NCI-H2227 treated with DMSO at 0.1 percent for 48 hours (cell line): ENCODE measurements at regions not wholly inside any gene's neighbourhood (a gene's known extent, or its start where the extent isn't known, plus 50 kb on each side); places are given as distances from the start of the nearest gene placed in this dataset.

Experiments used
- DNase-seq: peaks from one replicate; lab custom pipeline; 2025; lab: John Stamatoyannopoulos, UW

GRCh38 chr7:130897515-130898419, 163.8 kb upstream of the KLF14 start:
- no peak for DNase-seq

GRCh38 chr7:130899071-130899560, 165.1 kb upstream of the KLF14 start:
- DNase-seq = no peak

GRCh38 chr7:130899638-130900401, 165.8 kb upstream of the KLF14 start:
- no peak for DNase-seq

DNA sequence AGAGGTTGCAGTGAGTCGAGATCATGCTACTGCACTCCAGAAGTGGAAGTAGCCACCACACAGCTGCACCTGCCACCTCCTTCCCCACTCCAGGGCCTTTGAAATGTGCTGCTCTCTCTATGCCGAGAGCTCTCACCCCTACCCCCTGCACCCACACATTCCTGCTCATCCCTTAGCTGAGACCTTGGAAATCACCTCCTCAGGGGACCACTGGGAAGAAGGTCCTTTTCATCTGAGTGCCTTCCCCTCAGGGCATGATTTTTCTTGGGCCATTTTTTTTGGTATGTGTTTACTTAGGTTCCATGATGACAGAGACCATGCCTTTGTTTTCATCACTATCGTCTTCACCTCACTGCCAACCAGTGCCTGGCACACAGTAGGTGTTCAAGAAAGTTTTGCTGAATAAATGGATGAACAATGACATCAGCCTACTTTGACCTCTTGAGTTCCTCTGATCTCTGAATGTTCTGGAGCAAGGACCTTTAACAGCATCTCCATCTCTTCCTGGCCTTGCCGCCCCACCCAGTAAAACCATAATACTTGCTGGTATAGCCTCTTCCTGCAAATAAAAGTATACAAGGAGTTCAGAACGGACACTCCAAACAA, 166.6 kb upstream of the KLF14 start:
- no peak for DNase-seq

DNA sequence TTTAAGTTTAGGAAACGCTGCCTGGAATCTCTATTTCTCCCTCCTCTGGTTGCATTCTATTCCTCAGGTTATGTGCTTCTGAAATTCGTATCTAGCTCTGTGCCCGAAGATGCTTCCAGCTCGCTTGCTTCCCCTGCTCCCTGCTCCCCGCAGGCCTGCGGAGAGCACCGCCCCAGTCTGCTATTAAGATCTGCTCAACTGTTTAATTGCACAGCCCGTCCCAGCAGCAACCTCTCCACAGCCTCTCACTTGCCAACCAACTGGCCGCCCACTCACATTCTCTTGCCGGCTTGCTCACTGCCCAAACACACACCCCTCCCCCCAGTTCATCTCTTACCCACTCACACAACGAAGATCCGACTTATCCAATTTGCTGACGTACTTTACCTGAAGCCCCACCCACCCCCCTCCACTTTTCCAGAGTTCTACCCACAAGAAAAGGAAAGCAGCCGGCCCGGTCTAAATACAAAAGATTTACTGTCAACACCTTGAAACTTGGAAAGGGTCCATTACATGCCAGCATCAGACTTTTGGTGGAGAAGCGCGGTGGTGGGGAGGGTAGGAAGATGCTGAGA, 167.3 kb upstream of the KLF14 start:
- peak; percentile 93 for DNase-seq

GRCh38 chr7:130902755-130903357, 168.8 kb upstream of the KLF14 start:
- no peak for DNase-seq

DNA sequence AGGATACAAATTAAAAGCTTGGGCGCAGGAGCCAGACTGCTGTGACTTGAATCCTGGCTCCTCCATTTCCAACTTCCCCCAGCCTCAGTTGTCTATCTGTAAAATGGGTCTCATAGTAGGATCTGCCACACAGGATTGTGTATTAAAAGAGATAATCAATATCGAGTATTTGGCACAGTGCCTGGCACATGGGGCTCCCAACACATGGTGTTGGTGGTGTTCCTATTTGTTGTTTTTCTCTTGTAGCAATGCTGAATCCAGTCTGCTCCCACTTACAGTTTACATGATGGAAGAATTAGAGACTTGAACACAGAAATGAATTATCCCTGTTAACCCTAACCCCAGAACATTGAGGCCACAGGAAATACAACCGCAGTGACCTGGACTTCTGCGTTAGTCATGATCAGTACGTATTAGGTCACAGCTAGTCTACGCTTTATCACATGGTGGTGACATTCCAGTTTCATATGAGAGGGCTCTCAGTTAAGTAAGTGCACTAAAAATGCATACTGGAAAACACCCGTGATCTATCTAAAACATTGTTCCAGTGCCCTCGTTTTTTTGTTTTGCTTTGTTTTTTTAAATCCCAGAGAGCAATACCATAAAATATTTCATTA, 169.5 kb upstream of the KLF14 start:
- no peak for DNase-seq

- DNase-seq = peak; percentile 52
Observed at GRCh38 chr7:130904031-130904757, 170.2 kb upstream of the KLF14 start.

DNA sequence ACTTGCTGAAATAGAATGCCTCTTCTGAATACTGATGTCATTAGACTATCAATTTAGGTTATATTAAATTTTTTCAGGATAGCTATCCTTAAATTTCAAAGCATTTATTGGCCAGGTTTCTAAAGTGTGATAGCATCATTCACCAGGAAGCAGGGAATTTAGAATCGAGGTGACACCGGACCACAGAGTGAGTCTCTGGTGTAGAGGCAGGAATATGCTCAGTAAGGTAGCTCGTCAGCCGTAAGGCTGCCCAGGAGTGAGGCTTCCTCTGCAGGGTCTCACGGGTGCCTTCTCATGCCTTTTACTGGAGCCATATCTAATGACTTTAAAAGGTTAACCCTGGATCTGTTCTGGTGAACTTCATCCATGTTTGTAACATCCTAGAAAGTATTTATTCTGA, 170.8 kb upstream of the KLF14 start:
- DNase-seq = no peak

DNA sequence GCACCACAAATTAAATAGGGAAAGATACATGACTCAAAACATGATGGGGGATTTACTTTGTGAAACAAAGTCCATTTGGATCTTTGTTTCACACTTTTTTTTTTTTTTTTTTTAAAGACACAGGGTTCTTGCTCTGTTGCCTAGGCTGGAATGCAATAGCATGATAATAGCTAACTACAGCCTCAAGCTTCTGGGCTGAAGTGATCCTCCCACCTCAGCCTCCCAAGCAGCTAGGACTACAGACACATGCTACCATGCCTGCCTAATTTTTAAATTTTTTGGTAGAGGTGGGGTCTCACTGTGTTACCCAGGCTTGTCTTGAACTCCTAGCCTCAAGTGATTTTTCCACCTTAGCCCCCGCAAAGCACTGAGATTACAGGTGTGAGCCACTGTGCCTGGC, 172.6 kb upstream of the KLF14 start:
- no peak for DNase-seq

- no peak for DNase-seq
Observed at GRCh38 chr7:130907439-130907838, 173.4 kb upstream of the KLF14 start.

- DNase-seq = no peak
Observed at GRCh38 chr7:130908345-130909160, 174.5 kb upstream of the KLF14 start.

DNA sequence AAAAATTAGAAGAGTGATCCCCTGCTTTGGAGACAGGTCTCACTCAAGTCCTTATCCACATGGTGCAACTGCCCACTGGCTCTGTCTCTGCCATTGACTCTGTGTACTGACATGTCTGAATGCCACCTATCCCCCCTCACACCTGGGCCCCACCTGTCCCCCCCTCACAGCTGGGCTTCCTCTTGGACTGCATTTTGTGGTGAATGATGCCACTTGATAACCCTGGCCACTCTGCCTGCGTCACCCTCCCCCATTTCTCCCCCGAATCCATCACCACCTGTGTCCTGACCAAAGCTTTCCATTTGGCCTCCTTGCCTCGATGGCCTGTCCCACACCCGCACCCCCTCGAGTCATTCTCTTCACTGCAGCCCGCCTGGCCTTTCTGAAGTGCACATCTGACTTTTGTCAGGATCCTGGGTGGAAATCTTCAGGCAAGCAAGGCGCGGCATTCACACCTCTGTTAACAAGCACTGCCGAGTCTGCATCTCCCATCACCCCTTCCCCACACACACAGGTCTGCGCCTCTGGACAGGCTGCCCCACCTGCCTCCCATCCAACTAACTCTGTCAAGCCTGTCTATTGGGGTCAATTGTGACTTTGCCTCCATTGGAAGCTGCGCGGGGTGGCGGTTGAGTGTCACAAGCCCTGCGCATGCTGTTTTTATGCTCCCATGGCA, 175.3 kb upstream of the KLF14 start:
- DNase-seq = no peak

- no peak for DNase-seq
Observed at GRCh38 chr7:130909881-130910672, 176.1 kb upstream of the KLF14 start.

GRCh38 chr7:130910949-130911944, 177.2 kb upstream of the KLF14 start:
- no peak for DNase-seq

DNA sequence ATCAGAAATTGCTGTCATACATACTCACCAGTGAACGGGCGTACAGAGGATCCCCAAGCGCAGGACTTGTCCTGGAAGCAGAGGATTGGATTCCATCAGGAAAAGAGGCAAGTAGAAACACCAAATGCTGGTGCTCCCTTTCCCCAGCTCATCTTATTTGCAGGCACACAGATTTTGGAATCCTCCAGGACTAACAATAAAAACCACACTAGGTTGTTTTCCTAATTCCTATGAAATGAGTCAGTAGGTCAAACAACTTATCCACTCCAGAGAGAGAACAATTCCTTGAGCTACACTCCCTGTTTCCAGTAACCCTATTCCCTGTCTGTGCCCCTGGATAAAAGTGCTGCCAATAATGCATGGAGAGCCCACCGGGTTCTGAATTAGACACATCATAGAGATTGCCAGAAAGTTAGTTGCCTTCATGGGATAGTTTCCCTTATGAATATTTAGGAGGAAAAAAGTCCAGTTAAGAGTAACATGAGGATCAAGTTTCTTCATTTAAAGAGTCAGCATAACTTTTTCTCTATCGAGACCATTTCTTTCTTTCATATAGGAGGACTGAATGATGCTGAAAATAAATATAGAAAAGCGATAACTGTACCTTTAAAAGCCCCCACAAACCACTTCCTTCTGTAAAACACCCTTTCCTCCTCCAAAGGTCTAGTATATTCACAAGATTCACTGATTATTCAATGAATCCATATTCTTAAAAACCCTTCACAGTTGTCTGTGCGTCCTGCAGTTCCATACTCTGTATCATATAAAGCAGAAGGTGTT, 178.3 kb upstream of the KLF14 start:
- DNase-seq = peak; percentile 19
